GM21723 (cell line): ENCODE measurements at regions not wholly inside any gene's neighbourhood (a gene's known extent, or its start where the extent isn't known, plus 50 kb on each side); places are given as distances from the start of the nearest gene placed in this dataset.

Experiments
- ATAC-seq: cut with Tn5 transposase; IDR thresholded peaks from one replicate; pipeline ENCODE4 v1.9.1; 2021; ENCODE audit warnings: mild to moderate bottlenecking, moderate library complexity; ENCODE audit not compliant: unreplicated experiment

DNA sequence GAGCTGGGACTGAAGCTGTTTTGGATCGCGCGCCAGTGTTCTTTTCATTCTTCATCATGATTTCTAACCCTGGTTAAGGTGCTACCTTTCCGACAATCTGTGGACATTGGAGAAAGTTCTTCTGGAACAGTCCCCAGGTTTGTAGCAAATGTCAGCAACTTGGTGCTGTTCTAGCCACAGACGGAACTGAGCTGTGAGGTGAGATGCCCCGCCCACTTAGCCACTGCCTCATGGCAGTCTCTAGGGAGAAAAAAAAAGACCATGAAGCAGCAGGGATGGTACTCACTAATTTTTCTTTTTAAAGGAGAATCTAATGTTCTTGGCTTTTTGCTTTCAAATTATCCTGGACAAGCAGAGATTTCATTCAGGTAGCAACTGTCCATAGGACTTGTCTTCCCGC lies 72.1 kb upstream of the STK32A start:
- no peak for ATAC-seq

DNA sequence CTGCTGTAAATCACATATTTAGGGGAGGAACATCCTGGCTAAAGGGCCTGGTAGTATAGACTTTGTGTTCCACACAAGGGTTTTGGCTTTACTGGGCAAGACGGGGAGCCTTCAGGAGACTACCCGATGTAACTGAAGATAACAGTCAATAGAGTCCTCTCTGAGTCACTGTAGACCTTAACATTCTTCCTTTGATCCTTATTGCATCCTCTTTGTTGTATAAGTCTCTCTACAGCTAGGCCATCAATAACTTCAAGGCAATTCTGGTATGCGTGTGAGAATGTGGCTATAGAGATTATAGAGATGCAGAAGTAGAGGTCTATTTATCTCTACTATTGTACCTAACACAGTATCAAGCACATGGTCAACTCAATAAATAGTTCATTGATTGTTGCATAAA lies 67.3 kb upstream of the STK32A start:
- ATAC-seq: no peak

DNA sequence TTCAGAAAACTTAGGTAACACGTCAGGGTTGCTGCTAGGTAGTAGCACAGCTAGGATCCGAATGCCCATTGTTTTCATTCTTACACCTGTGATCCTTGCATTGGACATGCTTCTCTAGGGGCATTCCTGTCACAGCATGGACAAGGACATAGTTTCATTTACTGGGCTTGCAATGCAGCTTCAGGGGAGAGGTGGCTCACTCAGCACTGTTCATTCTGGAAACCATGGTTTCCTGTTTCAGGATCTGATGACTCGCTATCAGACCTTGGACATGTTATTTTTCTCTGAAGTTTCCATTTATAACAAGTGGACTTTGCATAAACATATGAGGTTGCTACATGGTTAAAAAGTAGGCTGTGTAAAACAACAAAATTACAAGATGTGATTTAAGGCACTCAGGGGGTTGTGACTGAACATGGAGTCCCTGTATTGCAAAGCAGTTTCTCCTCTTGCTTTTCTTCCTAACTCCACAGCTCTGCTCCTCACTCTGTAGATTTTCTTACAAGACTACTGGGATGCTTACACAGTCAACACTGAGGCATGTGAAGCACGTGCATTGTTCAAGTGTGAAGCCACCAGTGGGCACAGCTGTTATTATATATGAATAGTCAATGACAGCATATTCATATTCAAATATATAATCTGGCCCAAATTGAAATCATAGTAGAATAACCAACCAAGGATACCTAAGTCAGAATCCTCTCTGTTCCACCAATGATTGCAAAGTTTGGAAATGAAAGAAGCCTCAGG lies 66.1 kb upstream of the STK32A start:
- no peak for ATAC-seq

DNA sequence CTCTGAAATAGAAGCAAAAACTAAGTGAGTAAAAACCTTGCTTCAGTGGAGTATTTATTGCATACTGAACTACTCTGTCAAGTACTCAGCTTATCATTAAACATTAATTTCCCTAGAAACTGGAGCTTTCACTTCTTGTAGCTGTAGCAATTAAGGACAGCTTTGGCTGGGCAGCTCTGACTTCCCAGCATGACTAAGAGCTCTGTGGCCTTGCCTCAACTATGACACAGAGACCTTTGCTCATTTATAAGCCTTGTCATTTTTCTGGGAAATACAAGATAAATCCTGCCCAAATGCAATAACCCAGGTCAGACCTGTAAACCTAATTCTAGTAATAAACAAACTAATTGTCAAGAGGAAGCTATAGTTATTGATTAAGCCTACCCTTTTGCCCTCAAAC lies 65.4 kb upstream of the STK32A start:
- no peak for ATAC-seq

DNA sequence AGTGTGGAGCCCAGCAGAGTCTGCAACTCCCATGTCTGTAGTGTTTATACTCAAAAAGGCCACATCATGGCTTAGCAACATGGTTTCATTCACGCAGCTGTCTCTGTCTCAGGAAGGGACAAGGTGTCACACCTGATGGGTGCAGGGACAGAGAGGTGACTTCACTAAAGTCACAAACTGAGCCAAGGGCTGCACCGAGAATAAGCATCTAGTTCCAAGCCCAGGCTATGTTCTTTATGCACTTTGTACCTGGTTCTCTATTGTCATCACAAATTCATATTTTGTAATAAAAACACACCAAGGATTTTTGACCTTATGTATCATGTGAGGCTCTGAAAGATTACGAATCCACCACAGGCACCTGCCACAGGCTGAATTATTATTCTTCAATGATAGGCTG lies 64.9 kb upstream of the STK32A start:
- ATAC-seq: no peak

DNA sequence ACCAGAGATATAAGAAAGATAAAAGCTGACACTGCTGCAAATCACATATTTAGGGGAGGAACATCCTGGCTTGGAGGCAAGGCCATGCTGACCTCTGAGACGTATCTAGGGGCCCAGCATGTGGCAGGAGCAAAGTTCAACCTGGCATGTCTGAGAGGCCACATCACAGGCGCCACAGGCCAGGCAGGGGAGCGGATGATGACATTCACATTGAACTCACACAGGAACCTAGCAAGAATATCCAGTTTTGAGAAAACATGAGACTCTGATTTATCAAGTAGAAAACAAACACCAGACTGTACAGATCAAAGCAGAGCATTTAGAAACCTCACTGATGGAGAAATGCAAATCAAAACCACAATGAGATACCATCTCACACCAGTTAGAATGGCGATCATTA lies 64.2 kb upstream of the STK32A start:
- peak; percentile 49 for ATAC-seq

DNA sequence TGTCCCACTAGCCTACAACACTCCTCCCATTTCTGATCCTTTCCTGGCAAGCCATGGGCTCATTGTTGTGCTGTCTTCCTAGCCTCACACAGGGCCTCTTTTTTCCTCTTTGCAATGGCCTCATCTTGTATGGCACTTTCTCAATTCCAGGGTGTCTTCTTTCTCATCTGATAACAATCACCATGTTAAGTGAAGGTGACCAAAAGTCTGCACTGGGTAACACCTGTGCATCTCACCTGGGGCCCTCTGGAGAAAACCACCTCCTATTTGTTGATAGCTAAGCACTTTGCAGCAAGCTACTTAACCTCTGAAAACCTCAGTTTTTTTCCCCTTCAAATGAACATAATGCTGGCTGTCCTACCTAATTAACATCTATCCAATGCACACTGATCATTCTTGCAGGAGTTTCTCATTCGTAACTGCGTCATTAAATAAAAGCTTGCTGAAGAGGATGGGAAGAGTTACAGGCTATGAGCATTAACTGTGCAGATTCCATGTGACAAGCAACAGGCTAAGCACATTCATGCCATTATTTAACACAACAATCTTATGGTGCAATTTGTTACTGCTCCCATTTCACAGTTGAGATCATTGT lies 60.1 kb upstream of the STK32A start:
- ATAC-seq: no peak

DNA sequence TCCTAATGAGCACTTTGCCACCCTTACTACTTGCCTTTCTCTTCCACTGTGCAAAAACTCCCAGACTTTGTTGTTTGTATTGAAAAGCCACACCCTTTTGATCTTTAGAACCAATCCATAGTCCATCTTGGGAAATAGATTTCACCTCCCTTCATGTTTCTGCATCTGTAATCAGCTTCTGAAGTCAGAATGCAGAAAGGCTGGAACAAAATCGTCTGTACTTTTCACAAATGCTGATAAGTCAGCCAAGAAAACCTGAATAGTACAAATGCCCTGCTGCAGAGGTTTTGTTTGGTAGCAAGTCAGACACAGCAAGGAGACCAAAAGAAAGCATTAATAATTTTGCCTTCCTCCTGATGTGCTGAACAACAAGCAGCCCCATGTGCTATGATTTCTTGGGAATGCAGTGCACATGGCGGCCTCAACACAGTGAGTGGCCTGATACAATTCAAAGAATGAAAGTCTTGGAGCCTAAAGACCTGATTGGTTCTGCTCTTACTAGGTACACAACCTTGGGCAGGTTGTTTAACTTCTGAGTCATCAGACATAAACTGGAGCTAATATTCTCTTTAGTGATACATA lies 59.2 kb upstream of the STK32A start:
- no peak for ATAC-seq

DNA sequence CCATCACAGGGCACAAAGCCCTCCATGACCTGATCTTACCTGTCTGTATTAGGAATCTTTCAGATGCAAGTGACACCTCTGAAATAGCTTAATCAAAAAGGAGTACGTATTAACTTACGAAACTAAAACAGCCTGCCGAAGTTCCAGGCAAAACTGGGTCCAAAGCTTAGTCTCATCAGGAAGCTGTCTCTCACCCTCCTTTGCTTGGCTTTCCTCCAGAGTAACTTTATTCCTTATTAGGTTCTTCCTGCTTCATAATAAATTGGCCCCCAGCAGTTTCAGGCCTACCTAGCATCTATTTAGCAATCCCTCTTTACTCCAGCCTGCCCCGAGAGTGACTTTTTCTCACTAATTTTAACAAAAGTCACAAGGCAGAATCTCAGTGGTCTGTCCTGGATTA lies 58.4 kb upstream of the STK32A start:
- no peak for ATAC-seq

DNA sequence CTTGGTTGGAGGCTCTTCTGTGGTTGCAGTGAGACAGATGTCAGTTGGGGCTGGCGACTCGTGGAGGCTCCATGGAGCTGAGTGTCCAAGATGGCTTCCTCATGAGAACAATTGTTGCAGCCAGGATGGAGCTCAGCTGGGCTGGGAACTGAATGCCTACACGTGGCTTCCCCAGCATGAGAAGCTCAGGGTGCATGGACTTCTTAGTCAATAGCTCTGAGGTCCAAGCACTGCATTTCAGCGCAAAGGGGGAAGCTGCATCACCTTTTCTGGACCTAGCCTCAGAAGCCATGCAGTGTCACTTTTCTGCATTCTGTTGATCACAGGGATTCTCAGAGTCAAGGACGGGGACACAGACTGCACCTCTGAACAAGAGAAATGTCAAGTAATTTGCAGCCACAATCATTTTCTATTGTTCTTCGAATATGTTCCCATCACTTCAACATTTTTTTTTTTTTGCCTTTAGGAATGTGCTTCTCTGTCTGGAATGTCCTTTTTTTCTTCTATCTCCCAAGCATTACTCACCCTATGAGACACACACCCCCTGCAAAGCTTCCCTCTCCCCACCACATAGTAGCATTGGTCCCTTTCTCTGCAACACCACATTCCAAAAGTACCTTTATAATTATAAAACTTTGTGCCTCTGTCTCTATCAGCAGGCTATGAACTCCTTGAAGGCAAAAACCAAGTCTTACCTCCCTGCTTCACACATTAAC lies 57.5 kb upstream of the STK32A start:
- ATAC-seq: no peak

DNA sequence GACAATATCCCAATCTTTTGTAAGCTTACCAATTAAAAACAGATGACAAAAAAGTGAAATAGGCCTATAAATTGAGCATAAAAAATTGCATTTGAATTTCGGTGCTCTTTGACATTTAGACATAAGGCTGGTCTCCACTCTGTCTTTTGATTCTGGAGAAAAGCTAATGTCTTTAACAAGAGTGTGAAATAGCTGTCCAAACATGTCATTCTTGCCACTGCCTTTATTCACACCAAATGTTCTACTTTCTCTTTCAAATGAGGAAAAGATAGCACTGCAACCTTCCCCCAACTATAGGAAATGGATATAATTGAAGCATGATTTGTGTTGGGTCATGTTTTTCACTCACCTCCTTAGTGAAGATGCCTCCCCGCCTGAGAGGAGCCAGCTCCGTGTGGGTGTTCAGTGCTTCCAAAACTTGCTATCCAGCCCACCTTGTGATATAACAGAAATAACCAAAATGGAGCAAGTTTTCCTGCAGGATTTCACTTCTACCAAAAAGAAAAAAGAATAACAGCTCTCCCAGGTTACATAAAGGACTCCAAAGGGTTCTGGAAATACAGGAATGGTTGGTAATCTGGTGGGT lies 55.2 kb upstream of the STK32A start:
- no peak for ATAC-seq

DNA sequence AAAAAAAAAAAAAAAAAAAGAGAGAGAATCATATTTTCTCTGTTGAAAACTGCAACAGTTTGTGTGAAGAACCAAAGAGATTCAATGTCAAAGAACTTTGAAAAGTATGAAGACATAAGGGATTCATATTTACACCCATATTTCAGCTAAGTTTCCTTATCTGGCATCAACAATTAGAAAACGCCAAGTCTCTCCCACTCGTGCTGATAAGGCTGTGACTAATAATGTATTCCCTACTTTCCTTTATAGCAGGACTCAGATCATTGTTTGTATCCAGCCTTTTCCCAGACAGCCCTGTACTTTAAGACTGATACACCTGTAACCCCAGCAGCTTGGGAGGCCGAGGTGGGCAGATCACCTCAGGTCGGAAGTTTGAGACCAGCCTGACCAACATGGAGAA lies 54.1 kb upstream of the STK32A start:
- no peak for ATAC-seq
